Mesendoderm (in vitro differentiated cells): ENCODE measurements at regions not wholly inside any gene's neighbourhood (a gene's known extent, or its start where the extent isn't known, plus 50 kb on each side); places are given as distances from the start of the nearest gene placed in this dataset.
"Not testable (repeated sequence)": the region's sequence is repeated elsewhere in the genome, so short reads cannot be mapped to it uniquely, and the experiment has no call there.

ENCODE experiments used
- DNase-seq: peaks from one replicate; pipeline ENCODE4 v3.0.0; 2013
- H2AK5ac ChIP-seq: 2 replicates; pipeline ENCODE4 v1.6.1; 2013; ENCODE audit warnings: low read length, inconsistent platforms
- H2BK120ac ChIP-seq: 2 replicates; pipeline ENCODE4 v1.6.1; 2013; ENCODE audit warnings: low read depth, mild to moderate bottlenecking, low read length, moderate library complexity, mixed read lengths
- H2BK15ac ChIP-seq: replicated peaks from 2 replicates; pipeline ENCODE4 v1.6.1; 2013; ENCODE audit warnings: low read depth, mild to moderate bottlenecking, moderate library complexity
- H2BK5ac ChIP-seq: 2 replicates; pipeline ENCODE4 v1.6.1; 2013; ENCODE audit warnings: low read length, inconsistent platforms
- H3K18ac ChIP-seq: 2 replicates; pipeline ENCODE4 v1.6.1; 2013; ENCODE audit warnings: mild to moderate bottlenecking, low read length, mixed read lengths
- H3K23ac ChIP-seq: one replicate; pipeline ENCODE4 v1.6.1; 2013; ENCODE audit warnings: low read length
- H3K27ac ChIP-seq: 2 replicates; pipeline ENCODE4 v1.5.1; 2013; ENCODE audit warnings: low read depth, mild to moderate bottlenecking, inconsistent platforms, low read length, moderate library complexity
- H3K27me3 ChIP-seq: 2 replicates; pipeline ENCODE4 v1.6.1; 2013; ENCODE audit warnings: low read length, control low read depth, mild to moderate bottlenecking, inconsistent platforms; ENCODE audit not compliant: insufficient read depth, poor library complexity
- H3K36me3 ChIP-seq: 2 replicates; pipeline ENCODE4 v1.6.1; 2013; ENCODE audit warnings: low read length, inconsistent platforms; ENCODE audit not compliant: control insufficient read depth, insufficient read depth
- H3K4ac ChIP-seq: one replicate; pipeline ENCODE4 v1.6.1; 2013; ENCODE audit warnings: low read depth, mild to moderate bottlenecking, low read length, moderate library complexity
- H3K4me1 ChIP-seq: 2 replicates; pipeline ENCODE4 v1.6.1; 2013; ENCODE audit warnings: low read depth, low read length, inconsistent platforms; ENCODE audit not compliant: control insufficient read depth
- H3K4me2 ChIP-seq: 2 replicates; pipeline ENCODE4 v1.6.1; 2013; ENCODE audit warnings: low read length
- H3K4me3 ChIP-seq: 2 replicates; pipeline ENCODE4 v1.5.1; 2013; ENCODE audit warnings: mild to moderate bottlenecking, low read length
- H3K56ac ChIP-seq: one replicate; pipeline ENCODE4 v1.6.1; 2013; ENCODE audit warnings: low read length
- H3K79me1 ChIP-seq: 2 replicates; pipeline ENCODE4 v1.6.1; 2013; ENCODE audit warnings: low read length, inconsistent platforms
- H3K79me2 ChIP-seq: 2 replicates; pipeline ENCODE4 v1.6.1; 2013; ENCODE audit warnings: mild to moderate bottlenecking, low read length; ENCODE audit not compliant: control insufficient read depth, insufficient read depth
- H3K9ac ChIP-seq: 2 replicates; pipeline ENCODE4 v1.6.1; 2013; ENCODE audit warnings: low read length, inconsistent platforms
- H4K5ac ChIP-seq: one replicate; pipeline ENCODE4 v1.6.1; 2013; ENCODE audit warnings: low read length
- H4K8ac ChIP-seq: one replicate; pipeline ENCODE4 v1.6.1; 2013; ENCODE audit warnings: low read depth, mild to moderate bottlenecking, control low read depth, low read length, moderate library complexity
- WGBS: extraction: QIAGEN DNeasy Blood & Tissue Kit; methylation state at CpG from one replicate; pipeline ENCODE4 v1.1.7; 2013; ENCODE audit warnings: low lambda C conversion rate, missing lambda C conversion rate; ENCODE audit not compliant: insufficient coverage; ENCODE audit errors: extremely low coverage; 5-methylcytosine and 5-hydroxymethylcytosine counted together

DNA sequence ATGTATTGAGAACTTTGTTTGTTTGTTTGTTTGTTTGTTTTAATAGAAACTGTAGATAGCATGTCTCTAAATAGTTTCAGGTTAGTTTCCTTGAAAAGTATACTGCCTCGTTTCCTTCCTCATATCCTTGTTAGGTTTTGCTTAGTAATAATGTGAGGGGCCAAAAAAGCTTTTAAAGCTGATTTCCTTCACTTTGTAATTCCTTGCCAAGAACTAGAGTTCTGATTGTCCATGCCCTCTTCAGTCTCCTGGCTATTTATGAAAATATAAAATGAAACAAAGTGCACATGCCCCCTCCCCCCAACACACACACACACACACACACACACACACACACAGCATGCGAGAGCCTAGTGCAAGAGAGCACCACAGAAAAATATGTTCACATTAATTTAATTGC is 115.8 kb downstream of the FZD1 start:
- no peaks in the 10 kb centered on the region for H3K4me1 ChIP-seq

DNA sequence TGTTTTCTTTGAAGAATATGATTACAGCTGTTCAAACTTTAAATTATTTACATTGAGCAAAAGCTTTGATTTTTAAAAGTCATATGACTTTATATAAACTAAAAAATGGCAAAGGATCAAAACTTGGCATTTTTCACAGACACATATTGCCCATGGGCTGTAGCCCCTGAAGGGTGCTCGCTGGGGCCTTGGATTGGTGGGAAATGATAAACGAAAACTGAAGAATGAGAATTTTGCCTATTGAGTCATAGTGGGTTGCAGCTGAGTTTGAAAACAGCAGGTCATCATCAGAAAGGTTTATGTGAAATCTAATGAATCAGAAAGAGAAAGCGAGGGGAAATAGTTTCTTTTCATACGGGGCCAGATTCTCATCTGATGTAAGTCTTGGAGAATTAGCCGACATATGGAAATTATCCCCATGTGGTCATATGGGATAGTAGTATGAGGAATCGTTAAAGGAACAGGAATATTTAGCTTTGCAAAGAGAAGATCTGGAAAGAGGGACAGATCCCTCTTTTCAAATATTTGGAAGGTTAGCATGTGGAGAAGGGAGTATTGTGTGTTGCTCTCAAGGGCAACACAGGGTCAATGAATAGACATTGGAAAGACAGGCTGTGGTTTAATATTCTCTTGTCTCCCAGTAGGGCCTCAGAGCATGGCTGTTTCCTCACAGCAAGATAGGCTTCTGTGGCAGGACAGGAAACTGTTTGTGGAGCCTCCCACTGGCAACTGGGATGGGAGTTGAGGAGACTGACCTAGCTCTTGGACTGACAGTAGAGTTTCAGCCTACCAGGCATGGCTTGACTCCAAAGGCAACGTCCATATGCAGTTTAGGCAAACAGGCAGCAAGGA is 119.0 kb downstream of the FZD1 start:
- no peaks in the 10 kb centered on the region for H3K4me1 ChIP-seq
- H3K18ac ChIP-seq, result no peak overlapping the region
- no peak overlapping the region for H2BK5ac ChIP-seq
- no peak overlapping the region for H3K9ac ChIP-seq
- no peak for DNase-seq
- no peak overlapping the region for H3K23ac ChIP-seq
- no peak overlapping the region for H2BK15ac ChIP-seq
- H4K5ac ChIP-seq, result no peak overlapping the region
- no peaks in the 10 kb centered on the region for H3K27me3 ChIP-seq
- H3K79me2 ChIP-seq, result no peaks in the 10 kb centered on the region
- H3K4me2 ChIP-seq, result no peak overlapping the region
- H2BK120ac ChIP-seq, result no peak overlapping the region
- no peak overlapping the region for H4K8ac ChIP-seq
- H3K4me3 ChIP-seq, result no peak overlapping the region
- H3K36me3 ChIP-seq, result no peaks in the 10 kb centered on the region
- no peak overlapping the region for H3K56ac ChIP-seq
- WGBS, result no CpG with 5 or more reads among the region's 7 CpGs
- H3K4ac ChIP-seq, result no peak overlapping the region
- H3K79me1 ChIP-seq, result no peaks in the 10 kb centered on the region
- no peak overlapping the region for H2AK5ac ChIP-seq
- no peak overlapping the region for H3K27ac ChIP-seq

More for the DNA sequence above, 115.8 kb downstream of the FZD1 start:
- no peak overlapping the region for H4K8ac ChIP-seq
- no peak overlapping the region for H2BK15ac ChIP-seq
- no peaks in the 10 kb centered on the region for H3K79me1 ChIP-seq
- no peak overlapping the region for H4K5ac ChIP-seq
- H2BK120ac ChIP-seq, result no peak overlapping the region
- no peak overlapping the region for H3K23ac ChIP-seq
- no peak overlapping the region for H3K4me3 ChIP-seq
- no peaks in the 10 kb centered on the region for H3K27me3 ChIP-seq
- H3K27ac ChIP-seq, result no peak overlapping the region
- WGBS, result no CpG with 5 or more reads among the region's 2 CpGs
- no peak overlapping the region for H2AK5ac ChIP-seq
- H3K79me2 ChIP-seq, result no peaks in the 10 kb centered on the region
- no peak overlapping the region for H3K9ac ChIP-seq
- H3K56ac ChIP-seq, result no peak overlapping the region
- H3K36me3 ChIP-seq, result no peaks in the 10 kb centered on the region
- H3K18ac ChIP-seq, result no peak overlapping the region
- H3K4me2 ChIP-seq, result no peak overlapping the region
- no peak for DNase-seq
- no peak overlapping the region for H2BK5ac ChIP-seq
- no peak overlapping the region for H3K4ac ChIP-seq

DNA sequence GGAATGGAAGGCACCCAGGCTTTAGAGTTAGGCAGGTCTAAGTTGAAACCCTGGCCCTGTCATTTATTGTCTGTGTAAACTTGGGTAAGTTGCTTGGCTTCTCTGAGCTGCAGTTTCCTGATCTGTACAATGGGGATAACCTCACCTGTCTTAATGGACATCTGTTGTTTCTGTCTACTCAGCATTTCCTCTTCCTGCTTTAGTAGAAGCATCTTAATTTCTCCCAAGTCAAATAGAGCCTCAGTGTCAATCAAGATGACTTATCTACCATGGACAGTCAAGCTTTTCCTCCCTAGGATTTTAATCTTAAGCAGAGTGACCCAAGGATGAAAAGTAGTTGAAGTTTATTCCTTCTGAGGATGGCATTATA is 119.7 kb downstream of the FZD1 start:
- DNase-seq, result no peak
- Histone ChIP-seq H3K27me3 (no peaks in the 10 kb centered on the region), H3K27ac (no peak overlapping the region), H2BK120ac (no peak overlapping the region), H3K4me3 (no peak overlapping the region), H4K5ac (no peak overlapping the region), H3K18ac (no peak overlapping the region), H2BK5ac (no peak overlapping the region), H3K4me2 (no peak overlapping the region), H3K4me1 (no peaks in the 10 kb centered on the region), H3K79me2 (no peaks in the 10 kb centered on the region), H4K8ac (no peak overlapping the region), H3K4ac (no peak overlapping the region), H2AK5ac (no peak overlapping the region), H3K9ac (no peak overlapping the region), H2BK15ac (no peak overlapping the region), H3K79me1 (no peaks in the 10 kb centered on the region), H3K36me3 (no peaks in the 10 kb centered on the region), H3K23ac (no peak overlapping the region), H3K56ac (no peak overlapping the region)

DNA sequence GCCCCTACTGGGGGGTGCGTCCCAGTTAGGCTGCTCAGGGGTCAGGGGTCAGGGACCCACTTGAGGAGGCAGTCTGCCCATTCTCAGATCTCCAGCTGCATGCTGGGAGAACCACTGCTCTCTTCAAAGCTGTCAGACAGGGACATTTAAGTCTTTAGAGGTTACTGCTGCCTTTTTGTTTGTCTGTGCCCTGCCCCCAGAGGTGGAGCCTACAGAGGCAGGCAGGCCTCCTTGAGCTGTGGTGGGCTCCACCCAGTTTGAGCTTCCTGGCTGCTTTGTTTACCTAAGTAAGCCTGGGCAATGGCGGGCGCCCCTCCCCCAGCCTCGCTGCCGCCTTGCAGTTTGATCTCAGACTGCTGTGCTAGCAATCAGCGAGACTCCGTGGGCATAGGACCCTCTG is 130.5 kb downstream of the FZD1 start:
- not testable (repeated sequence) for H2BK120ac ChIP-seq, H3K18ac ChIP-seq, H3K4me1 ChIP-seq, H3K4me2 ChIP-seq, H3K36me3 ChIP-seq, H4K5ac ChIP-seq, H3K4ac ChIP-seq, H3K27ac ChIP-seq, DNase-seq, H3K4me3 ChIP-seq, H2AK5ac ChIP-seq, H4K8ac ChIP-seq, H3K79me2 ChIP-seq, H2BK5ac ChIP-seq, H3K23ac ChIP-seq, H3K79me1 ChIP-seq, H3K27me3 ChIP-seq, H2BK15ac ChIP-seq, H3K9ac ChIP-seq
- no CpG with 5 or more reads among the region's 7 CpGs for WGBS
- peak overlapping the region; percentile 34 for H3K56ac ChIP-seq

DNA sequence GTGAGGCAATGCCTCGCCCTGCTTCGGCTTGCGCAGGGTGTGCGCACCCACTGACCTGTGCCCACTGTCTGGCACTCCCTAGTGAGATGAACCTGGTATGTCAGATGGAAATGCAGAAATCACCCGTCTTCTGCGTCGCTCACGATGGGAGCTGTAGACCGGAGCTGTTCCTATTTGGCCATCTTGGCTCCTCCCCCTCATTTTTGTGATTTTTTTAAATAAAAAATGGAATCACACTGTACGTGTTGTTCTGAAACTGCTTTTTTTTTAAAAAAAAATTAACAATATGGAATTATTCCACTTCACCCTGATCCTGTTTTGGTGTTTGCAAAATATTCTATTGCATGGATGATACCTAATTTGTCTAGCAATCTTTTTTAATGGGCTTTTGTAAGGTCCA is 131.1 kb downstream of the FZD1 start:
- H2BK120ac ChIP-seq, H3K18ac ChIP-seq, H4K8ac ChIP-seq, H3K4me2 ChIP-seq, H2AK5ac ChIP-seq, H3K23ac ChIP-seq, H3K4me1 ChIP-seq, H3K79me2 ChIP-seq, H3K4me3 ChIP-seq, H3K79me1 ChIP-seq, H3K27me3 ChIP-seq, H2BK15ac ChIP-seq, H3K4ac ChIP-seq, H2BK5ac ChIP-seq, H3K9ac ChIP-seq, H3K27ac ChIP-seq, H3K36me3 ChIP-seq, DNase-seq, H4K5ac ChIP-seq: not testable (repeated sequence)
- H3K56ac ChIP-seq, result peak overlapping the region; percentile 34
- no CpG with 5 or more reads among the region's 10 CpGs for WGBS

DNA sequence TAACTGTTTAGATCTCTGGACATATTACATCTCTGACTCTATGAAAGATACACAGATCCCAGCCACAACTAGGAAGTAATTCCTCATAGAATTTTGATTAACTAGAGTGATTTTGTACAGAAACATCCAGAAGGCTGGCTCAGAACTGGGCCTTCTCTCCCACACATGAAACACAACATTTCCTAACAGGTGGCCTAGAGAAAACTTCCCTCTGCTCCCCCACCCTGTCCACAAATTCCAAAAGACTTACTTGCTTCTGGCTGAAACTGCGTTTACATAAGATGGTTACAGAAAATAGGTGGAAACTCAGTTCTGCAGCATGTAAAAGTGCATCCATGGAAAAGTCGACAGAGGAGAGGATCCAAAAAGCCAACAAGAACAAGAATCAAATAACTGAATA is 132.9 kb downstream of the FZD1 start:
- DNase-seq, result no peak
- WGBS, result no CpG with 5 or more reads among the region's 2 CpGs
- no peaks in the 10 kb centered on the region for H3K4me1 ChIP-seq

More for the DNA sequence above, 132.9 kb downstream of the FZD1 start:
- no peak overlapping the region for H3K4me2 ChIP-seq
- no peak overlapping the region for H3K9ac ChIP-seq
- H3K4me3 ChIP-seq, result no peak overlapping the region
- no peak overlapping the region for H2BK5ac ChIP-seq
- H4K5ac ChIP-seq, result no peak overlapping the region
- H3K79me1 ChIP-seq, result no peaks in the 10 kb centered on the region
- no peaks in the 10 kb centered on the region for H3K79me2 ChIP-seq
- no peak overlapping the region for H3K23ac ChIP-seq
- no peak overlapping the region for H3K4ac ChIP-seq
- no peak overlapping the region for H3K18ac ChIP-seq
- no peaks in the 10 kb centered on the region for H3K27me3 ChIP-seq
- H2BK120ac ChIP-seq, result no peak overlapping the region
- H3K36me3 ChIP-seq, result no peaks in the 10 kb centered on the region
- no peak overlapping the region for H2AK5ac ChIP-seq
- H3K56ac ChIP-seq, result no peak overlapping the region
- H4K8ac ChIP-seq, result no peak overlapping the region
- no peak overlapping the region for H3K27ac ChIP-seq
- no peak overlapping the region for H2BK15ac ChIP-seq
